Upper lobe of left lung (tissue), 6 donors: ENCODE measurements at regions not wholly inside any gene's neighbourhood (a gene's known extent, or its start where the extent isn't known, plus 50 kb on each side); places are given as distances from the start of the nearest gene placed in this dataset.

Experiments
- ATAC-seq, 2 donors: fragments of 200-7000 bp; cut with Tn5 transposase; one replicate each; pipeline ENCODE4 v1.9.1; 2022; ENCODE audit warnings: mild to moderate bottlenecking in 2 of 2, moderate library complexity in 2 of 2; ENCODE audit not compliant: low FRiP score in 2 of 2
- DNase-seq, 2 donors: peaks; one replicate each; pipeline ENCODE4 v3.0.0-alpha.2; 2019 to 2020
- H3K27ac ChIP-seq, 4 donors: fragments of 200-600 bp; sonication (generic); one replicate each; pipeline ENCODE4 v1.5.1; 2016 to 2019
- H3K27me3 ChIP-seq, 4 donors: fragments of 200-600 bp; sonication (generic); one replicate each; pipeline ENCODE4 v1.5.1; 2017 to 2019
- H3K36me3 ChIP-seq, 4 donors: fragments of 200-600 bp; sonication (generic); one replicate each; pipeline ENCODE4 v1.5.1; 2016 to 2019
- H3K4me1 ChIP-seq, 4 donors: fragments of 200-600 bp; sonication (generic); one replicate each; pipeline ENCODE4 v1.5.1; 2018 to 2019
- H3K4me3 ChIP-seq, 4 donors: fragments of 200-600 bp; sonication (generic); one replicate each; pipeline ENCODE4 v1.5.1; 2017 to 2019; ENCODE audit warnings: mild to moderate bottlenecking in 2 of 4, moderate library complexity in 1 of 4
- H3K9me3 ChIP-seq, 4 donors: fragments of 200-600 bp; sonication (generic); one replicate each; pipeline ENCODE4 v1.5.1; 2018 to 2019
- CTCF ChIP-seq, 6 experiments: fragments of 450-650 bp in 4 of 6; fragments of 200-600 bp in 2 of 6; sonication (generic) in 2 of 6; IDR thresholded peaks; one replicate each; pipeline ENCODE4 v1.5.1; 2016 to 2019; ENCODE audit warnings: antibody characterized with exemption in 6 of 6
- EP300 ChIP-seq, 4 donors: sonication (generic); formaldehyde crosslinking; IDR thresholded peaks; one replicate each; pipeline ENCODE4 v1.5.1; 2017; ENCODE audit warnings: antibody characterized with exemption in 4 of 4, control low read depth in 2 of 4
- POLR2A ChIP-seq, 4 donors: fragments of 450-650 bp; IDR thresholded peaks; one replicate each; pipeline ENCODE4 v1.5.1; 2016 to 2017; ENCODE audit warnings: antibody characterized with exemption in 4 of 4, mild to moderate bottlenecking in 2 of 4
- POLR2AphosphoS5 ChIP-seq, 2 donors: sonication (generic); formaldehyde crosslinking; IDR thresholded peaks; one replicate each; pipeline ENCODE4 v1.5.1; 2017; ENCODE audit warnings: antibody characterized with exemption in 2 of 2
- WGBS, 2 donors: methylation state at CpG; one replicate each; pipeline ENCODE4 v1.1.5; 2017 to 2018; 5-methylcytosine and 5-hydroxymethylcytosine counted together
- donor health status: DM: no; HTN: no; CAD: no; lungs with moderate emphysema.
- donor health status: DM: no; HTN: yes; CAD: no; lungs with severe emphysema.

- DNase-seq (no peak), ATAC-seq (no peak)
- TF ChIP-seq POLR2AphosphoS5 (IDR thresholded peaks at IDR 0.05) (no peak), EP300 (IDR thresholded peaks at IDR 0.05) (no peak), POLR2A (IDR thresholded peaks at IDR 0.05) (no peak), CTCF (IDR thresholded peaks at IDR 0.05) (no peak)
- H3K4me3 ChIP-seq, result no peak overlapping the region
- no peak overlapping the region for H3K27ac ChIP-seq
- no peaks in the 10 kb centered on the region for H3K9me3 ChIP-seq
- H3K4me1 ChIP-seq, result no peaks in the 10 kb centered on the region
- no peaks in the 10 kb centered on the region for H3K27me3 ChIP-seq
- 38 to 54% methylated on average over 1 of the region's 1 CpG for WGBS, 2 donors
- H3K36me3 ChIP-seq, result no peaks in the 10 kb centered on the region
Observed at GRCh38 chr3:19738846-19739245, 195.2 kb downstream of the EFHB start.

GRCh38 chr3:19735111-19735510 is 198.9 kb downstream of the EFHB start:
- ATAC-seq (no peak), DNase-seq (no peak)
- TF ChIP-seq CTCF (IDR thresholded peaks at IDR 0.05) (no peak), POLR2AphosphoS5 (IDR thresholded peaks at IDR 0.05) (no peak), EP300 (IDR thresholded peaks at IDR 0.05) (no peak), POLR2A (IDR thresholded peaks at IDR 0.05) (no peak)
- H3K27ac ChIP-seq, result no peak overlapping the region
- H3K9me3 ChIP-seq, result no peaks in the 10 kb centered on the region
- H3K27me3 ChIP-seq, result no peaks in the 10 kb centered on the region
- no peak overlapping the region for H3K4me3 ChIP-seq
- H3K36me3 ChIP-seq, result no peaks in the 10 kb centered on the region
- no peaks in the 10 kb centered on the region for H3K4me1 ChIP-seq
- WGBS, 2 donors, result 4 to 18% methylated on average over 3 of the region's 3 CpGs

- WGBS, 2 donors, result 75 to 88% methylated on average over 6 of the region's 6 CpGs
- no peaks in the 10 kb centered on the region for H3K4me1 ChIP-seq
- H3K36me3 ChIP-seq, result no peaks in the 10 kb centered on the region
- no peaks in the 10 kb centered on the region for H3K9me3 ChIP-seq
- no peak for TF ChIP-seq POLR2AphosphoS5 (IDR thresholded peaks at IDR 0.05)
- no peak for TF ChIP-seq EP300 (IDR thresholded peaks at IDR 0.05)
- TF ChIP-seq CTCF (IDR thresholded peaks at IDR 0.05), result no peak
- TF ChIP-seq POLR2A (IDR thresholded peaks at IDR 0.05), result no peak
- no peaks in the 10 kb centered on the region for H3K27me3 ChIP-seq
- H3K27ac ChIP-seq, result no peak overlapping the region
- no peak for DNase-seq
- no peak overlapping the region for H3K4me3 ChIP-seq
- ATAC-seq, result no peak
Observed at GRCh38 chr3:19734453-19734852, 199.6 kb downstream of the EFHB start.

- TF ChIP-seq CTCF (IDR thresholded peaks at IDR 0.05) (no peak), EP300 (IDR thresholded peaks at IDR 0.05) (no peak), POLR2A (IDR thresholded peaks at IDR 0.05) (no peak), POLR2AphosphoS5 (IDR thresholded peaks at IDR 0.05) (no peak)
- H3K27me3 ChIP-seq, result no peaks in the 10 kb centered on the region
- no peak overlapping the region for H3K4me3 ChIP-seq
- 63 to 74% methylated on average over 3 of the region's 3 CpGs for WGBS, 2 donors
- DNase-seq (no peak), ATAC-seq (no peak)
- no peaks in the 10 kb centered on the region for H3K9me3 ChIP-seq
- no peaks in the 10 kb centered on the region for H3K36me3 ChIP-seq
- no peaks in the 10 kb centered on the region for H3K4me1 ChIP-seq
- H3K27ac ChIP-seq, result no peak overlapping the region
Observed at GRCh38 chr3:19725000-19725399, 209.0 kb downstream of the EFHB start.

DNA sequence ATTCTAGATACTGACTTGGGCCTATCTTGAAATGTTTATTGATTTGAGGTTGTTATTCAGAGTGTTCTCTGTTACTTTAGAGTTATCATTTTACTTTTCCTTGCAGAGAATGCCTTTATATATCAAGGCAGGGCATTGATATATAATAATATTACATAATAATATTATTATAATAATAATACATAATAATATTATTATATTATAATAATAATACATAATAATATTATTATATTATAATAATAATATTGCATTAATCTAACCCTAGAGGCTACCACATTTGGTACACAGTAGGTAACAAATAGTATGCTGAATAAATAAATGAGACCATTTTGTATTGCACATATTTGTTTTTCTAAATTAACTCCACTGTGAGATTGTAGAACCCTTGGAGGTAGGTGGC is 216.3 kb downstream of the EFHB start:
- ATAC-seq (no peak), DNase-seq (no peak)
- H3K4me1 ChIP-seq, result no peaks in the 10 kb centered on the region
- H3K27me3 ChIP-seq, result no peaks in the 10 kb centered on the region
- H3K36me3 ChIP-seq, result no peaks in the 10 kb centered on the region
- H3K27ac ChIP-seq, result no peak overlapping the region
- no peak for TF ChIP-seq POLR2AphosphoS5 (IDR thresholded peaks at IDR 0.05)
- H3K9me3 ChIP-seq, result no peaks in the 10 kb centered on the region
- H3K4me3 ChIP-seq, result no peak overlapping the region
